Stomach (tissue), 4 donors: ENCODE measurements at regions not wholly inside any gene's neighbourhood (a gene's known extent, or its start where the extent isn't known, plus 50 kb on each side); places are given as distances from the start of the nearest gene placed in this dataset.

Experiments
- EP300 ChIP-seq: sonication (generic); formaldehyde crosslinking; IDR thresholded peaks from one replicate; pipeline ENCODE4 v1.6.1; 2017; ENCODE audit warnings: antibody characterized with exemption
- POLR2A ChIP-seq, 4 donors: fragments of 450-650 bp; IDR thresholded peaks; one replicate each; pipeline ENCODE4 v1.6.1; 2016; ENCODE audit warnings: antibody characterized with exemption in 4 of 4, control low read depth in 2 of 4, mild to moderate bottlenecking in 1 of 4, moderate library complexity in 1 of 4
- TF ChIP-seq, protein P1 (sequence below), 7 experiments: fragments of 450-650 bp in 4 of 7; fragments of 200-600 bp in 3 of 7; sonication (generic) in 3 of 7; IDR thresholded peaks; one replicate each; pipeline ENCODE4 v1.5.1; 2016 to 2019; ENCODE audit warnings: antibody characterized with exemption in 7 of 7, control low read depth in 2 of 7, mild to moderate bottlenecking in 1 of 7

DNA sequence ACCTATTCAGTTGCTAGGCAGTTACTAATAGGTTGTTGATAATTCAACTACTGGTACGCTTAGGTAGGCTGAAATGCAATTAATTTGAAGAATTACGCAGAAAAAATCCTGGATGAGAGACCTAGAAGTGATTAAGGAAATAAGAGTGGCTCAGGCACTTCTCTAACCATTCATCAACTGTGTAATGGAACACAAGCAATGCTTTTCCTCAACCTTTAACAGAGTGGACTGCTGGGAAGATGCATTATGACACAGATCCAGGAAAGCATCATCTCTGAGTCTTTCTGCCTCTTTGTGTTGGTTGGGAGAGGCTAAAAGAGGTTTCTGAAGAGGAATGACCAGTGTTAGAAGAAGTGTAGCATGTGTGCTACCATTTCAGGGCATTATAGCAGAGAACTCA, 992.2 kb downstream of the TSN start:
- no peak for TF ChIP-seq POLR2A (IDR thresholded peaks at IDR 0.05)
- TF ChIP-seq EP300 = no peak
- TF ChIP-seq, protein P1, sequence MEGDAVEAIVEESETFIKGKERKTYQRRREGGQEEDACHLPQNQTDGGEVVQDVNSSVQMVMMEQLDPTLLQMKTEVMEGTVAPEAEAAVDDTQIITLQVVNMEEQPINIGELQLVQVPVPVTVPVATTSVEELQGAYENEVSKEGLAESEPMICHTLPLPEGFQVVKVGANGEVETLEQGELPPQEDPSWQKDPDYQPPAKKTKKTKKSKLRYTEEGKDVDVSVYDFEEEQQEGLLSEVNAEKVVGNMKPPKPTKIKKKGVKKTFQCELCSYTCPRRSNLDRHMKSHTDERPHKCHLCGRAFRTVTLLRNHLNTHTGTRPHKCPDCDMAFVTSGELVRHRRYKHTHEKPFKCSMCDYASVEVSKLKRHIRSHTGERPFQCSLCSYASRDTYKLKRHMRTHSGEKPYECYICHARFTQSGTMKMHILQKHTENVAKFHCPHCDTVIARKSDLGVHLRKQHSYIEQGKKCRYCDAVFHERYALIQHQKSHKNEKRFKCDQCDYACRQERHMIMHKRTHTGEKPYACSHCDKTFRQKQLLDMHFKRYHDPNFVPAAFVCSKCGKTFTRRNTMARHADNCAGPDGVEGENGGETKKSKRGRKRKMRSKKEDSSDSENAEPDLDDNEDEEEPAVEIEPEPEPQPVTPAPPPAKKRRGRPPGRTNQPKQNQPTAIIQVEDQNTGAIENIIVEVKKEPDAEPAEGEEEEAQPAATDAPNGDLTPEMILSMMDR (IDR thresholded peaks at IDR 0.05) = no peak
